IMR-90 (cell line): ENCODE measurements at regions not wholly inside any gene's neighbourhood (a gene's known extent, or its start where the extent isn't known, plus 50 kb on each side); places are given as distances from the start of the nearest gene placed in this dataset.

Source experiments
- ATAC-seq: fragments of 200-7000 bp; cut with Tn5 transposase; 2 replicates; pipeline ENCODE4 v1.9.1; 2020; ENCODE audit warnings: low read depth, mild to moderate bottlenecking, moderate library complexity
- BruUV-seq: library from RNA; stranded (reverse); fragments of 400-500 nt; replicated peaks from 2 replicates; lab custom pipeline; 2021; lab: Mats Ljungman, UMichigan
- CTCF ChIA-PET: fragments of 300-600 bp; formaldehyde crosslinking; extraction: SDS; loops from one replicate; lab custom pipeline; 2021; ENCODE audit warnings: antibody characterized with exemption; lab: Yijun Ruan, JAX
- POLR2A ChIA-PET: fragments of 300-600 bp; sonication (Branson Sonifier 250); formaldehyde crosslinking; loops from one replicate; lab custom pipeline; 2022; ENCODE audit warnings: antibody characterized with exemption; ENCODE audit not compliant: unreplicated experiment; lab: Charles Lee
- DNase-seq: peaks from one replicate; pipeline ENCODE4 v3.0.0; 2013
- H2AFZ ChIP-seq: replicated peaks from 2 replicates; pipeline ENCODE3; 2013; ENCODE audit warnings: low read length, mild to moderate bottlenecking; ENCODE audit not compliant: poor library complexity
- H2AK5ac ChIP-seq: 2 replicates; pipeline ENCODE4 v1.6.1; 2013; ENCODE audit warnings: low read depth, low read length, inconsistent platforms
- H2AK9ac ChIP-seq: replicated peaks from 2 replicates; pipeline ENCODE3; 2013; ENCODE audit warnings: mild to moderate bottlenecking, low read depth, low read length, moderate library complexity; ENCODE audit not compliant: poor library complexity
- H2BK120ac ChIP-seq: 2 replicates; pipeline ENCODE4 v1.6.1; 2013; ENCODE audit warnings: low read depth, low read length, inconsistent platforms
- H2BK15ac ChIP-seq: 3 replicates; pipeline ENCODE4 v1.6.1; 2013; ENCODE audit warnings: low read depth, low read length, inconsistent platforms
- H2BK20ac ChIP-seq: 2 replicates; pipeline ENCODE4 v1.6.1; 2013; ENCODE audit warnings: low read depth, mild to moderate bottlenecking, inconsistent platforms, low read length, moderate library complexity
- H2BK5ac ChIP-seq: 2 replicates; pipeline ENCODE4 v1.6.1; 2013; ENCODE audit warnings: mild to moderate bottlenecking, low read depth, low read length, inconsistent platforms; ENCODE audit not compliant: poor library complexity, severe bottlenecking
- H3K14ac ChIP-seq: replicated peaks from 2 replicates; pipeline ENCODE4 v1.6.1; 2013; ENCODE audit warnings: low read depth, low read length, inconsistent platforms
- H3K18ac ChIP-seq: 2 replicates; pipeline ENCODE4 v1.6.1; 2013; ENCODE audit warnings: low read depth, low read length, control low read depth
- H3K23ac ChIP-seq: 2 replicates; pipeline ENCODE4 v1.6.1; 2013; ENCODE audit warnings: low read depth, low read length, inconsistent platforms
- H3K27ac ChIP-seq: 2 replicates; pipeline ENCODE4 v1.5.1; 2013; ENCODE audit warnings: mild to moderate bottlenecking, control low read depth, low read length; ENCODE audit not compliant: insufficient read depth
- H3K27me3 ChIP-seq: 2 replicates; pipeline ENCODE4 v1.6.1; 2013; ENCODE audit warnings: low read length; ENCODE audit not compliant: control insufficient read depth, insufficient read depth
- H3K36me3 ChIP-seq: 2 replicates; pipeline ENCODE4 v1.6.1; 2013; ENCODE audit warnings: low read length, mixed read lengths; ENCODE audit not compliant: control insufficient read depth, insufficient read depth
- H3K4ac ChIP-seq: 2 replicates; pipeline ENCODE4 v1.6.1; 2013; ENCODE audit warnings: low read depth, low read length, inconsistent platforms
- H3K4me1 ChIP-seq: 2 replicates; pipeline ENCODE4 v1.6.1; 2013; ENCODE audit warnings: low read length, mixed read lengths; ENCODE audit not compliant: control insufficient read depth, insufficient read depth
- H3K4me2 ChIP-seq: 2 replicates; pipeline ENCODE4 v1.6.1; 2013; ENCODE audit warnings: low read depth, mild to moderate bottlenecking, control low read depth, low read length, moderate library complexity
- H3K4me3 ChIP-seq: 2 replicates; pipeline ENCODE4 v1.5.1; 2013; ENCODE audit warnings: low read depth, mild to moderate bottlenecking, control low read depth, low read length, moderate library complexity; ENCODE audit not compliant: insufficient read depth
- H3K56ac ChIP-seq: 2 replicates; pipeline ENCODE4 v1.6.1; 2013; ENCODE audit warnings: low read length, inconsistent platforms; ENCODE audit not compliant: insufficient read depth; ENCODE audit errors: extremely low read depth
- H3K79me1 ChIP-seq, 2 experiments: 2 replicates each; pipeline ENCODE4 v1.6.1; 2013; ENCODE audit warnings: low read length in 2 of 2, inconsistent platforms in 1 of 2, low read depth in 1 of 2
- H3K9ac ChIP-seq: 2 replicates; pipeline ENCODE4 v1.6.1; 2013; ENCODE audit warnings: low read depth, low read length, control low read depth
- H3K9me1 ChIP-seq: 2 replicates; pipeline ENCODE4 v1.6.1; 2013; ENCODE audit warnings: low read length, inconsistent platforms; ENCODE audit not compliant: insufficient read depth
- H3K9me3 ChIP-seq: 2 replicates; pipeline ENCODE4 v1.6.1; 2013; ENCODE audit warnings: low read length; ENCODE audit not compliant: control insufficient read depth, insufficient read depth
- H4K20me1 ChIP-seq: 2 replicates; pipeline ENCODE4 v1.6.1; 2013; ENCODE audit warnings: low read length, inconsistent platforms; ENCODE audit not compliant: insufficient read depth
- H4K5ac ChIP-seq: 2 replicates; pipeline ENCODE4 v1.6.1; 2013; ENCODE audit warnings: mild to moderate bottlenecking, low read depth, low read length, control low read depth
- H4K8ac ChIP-seq, 2 experiments: 2 replicates each; pipeline ENCODE4 v1.6.1; 2013; ENCODE audit warnings: low read depth in 2 of 2, low read length in 2 of 2, control low read depth in 1 of 2, inconsistent platforms in 1 of 2
- H4K91ac ChIP-seq: 2 replicates; pipeline ENCODE4 v1.6.1; 2013; ENCODE audit warnings: low read depth, low read length, inconsistent platforms; ENCODE audit not compliant: insufficient read depth
- CEBPB ChIP-seq: IDR thresholded peaks from 2 replicates; pipeline ENCODE4 v1.6.1; 2012; ENCODE audit warnings: low read depth, low read length, improper control_type of control experiment
- CHD1 ChIP-seq: IDR thresholded peaks from 2 replicates; pipeline ENCODE4 v1.6.1; 2012; ENCODE audit warnings: low read depth, low read length, improper control_type of control experiment
- CTCF ChIP-seq: conservative IDR thresholded peaks from 2 replicates; pipeline ENCODE4 v1.5.1; 2012; ENCODE audit warnings: mild to moderate bottlenecking, low read depth, low read length, improper control_type of control experiment
- FOS ChIP-seq: fragments of 150-350 bp; IDR thresholded peaks from 2 replicates; pipeline ENCODE4 v1.6.1; 2016; ENCODE audit warnings: low read depth, low read length
- MAFK ChIP-seq: IDR thresholded peaks from 2 replicates; pipeline ENCODE4 v1.6.1; 2012; ENCODE audit warnings: low read depth, low read length, improper control_type of control experiment
- MAZ ChIP-seq: IDR thresholded peaks from 2 replicates; pipeline ENCODE4 v1.6.1; 2012; ENCODE audit warnings: low read depth, mild to moderate bottlenecking, low read length, improper control_type of control experiment, moderate library complexity, borderline replicate concordance
- MXI1 ChIP-seq: IDR thresholded peaks from 2 replicates; pipeline ENCODE4 v1.6.1; 2012; ENCODE audit warnings: low read depth, mild to moderate bottlenecking, low read length, moderate library complexity, borderline replicate concordance
- POLR2A ChIP-seq: IDR thresholded peaks from 2 replicates; pipeline ENCODE4 v1.6.1; 2012; ENCODE audit warnings: mild to moderate bottlenecking, low read depth, low read length
- RAD21 ChIP-seq: IDR thresholded peaks from 2 replicates; pipeline ENCODE4 v1.6.1; 2012; ENCODE audit warnings: low read length, improper control_type of control experiment
- RCOR1 ChIP-seq: IDR thresholded peaks from 2 replicates; pipeline ENCODE4 v1.6.1; 2012; ENCODE audit warnings: mild to moderate bottlenecking, low read length, improper control_type of control experiment; ENCODE audit not compliant: insufficient replicate concordance
- RFX5 ChIP-seq: IDR thresholded peaks from 2 replicates; pipeline ENCODE4 v1.8.0; 2012; ENCODE audit warnings: low read depth, mild to moderate bottlenecking, low read length, moderate library complexity
- WGBS, 2 experiments: methylation state at CpG; one replicate each; pipeline versions ENCODE4 v1.1.5 to v1.1.7; 2013; ENCODE audit warnings: missing lambda C conversion rate in 2 of 2; ENCODE audit not compliant: insufficient read length in 1 of 2; ENCODE audit errors: extremely low coverage in 2 of 2; 5-methylcytosine and 5-hydroxymethylcytosine counted together
- dilution Hi-C: fragments of 300-500 bp; cut with HindIII; formaldehyde crosslinking; loops from one replicate; pipeline ENCODE4 v1.14.3; 2018; ENCODE audit warnings: low sequenced_read_pairs; ENCODE audit not compliant: unreplicated experiment
- in situ Hi-C: fragments of 300-500 bp; cut with MboI; formaldehyde crosslinking; loops from 3 replicates; pipeline ENCODE4 v1.14.3; 2019; ENCODE audit warnings: low sequenced_read_pairs, inconsistent platforms, mixed read lengths
- intact Hi-C: fragments of 100-400 bp; cut with micrococcal nuclease; formaldehyde crosslinking; loops from 2 replicates; pipeline ENCODE4 v1.10.0; 2022
- TF ChIP-seq, protein P1 (sequence below): fragments of 150-350 bp; IDR thresholded peaks from 2 replicates; pipeline ENCODE4 v1.6.1; 2016; ENCODE audit warnings: low read depth, mild to moderate bottlenecking, low read length, moderate library complexity, borderline replicate concordance

GRCh38 chr2:153546358-153546757 lies 67.8 kb upstream of the RPRM start:
- Histone ChIP-seq H4K20me1 (no peaks in the 10 kb centered on the region), H3K27ac (no peak overlapping the region), H2BK20ac (no peak overlapping the region), H3K36me3 (no peaks in the 10 kb centered on the region), H4K91ac (no peak overlapping the region), H2AK5ac (no peak overlapping the region), H3K23ac (no peak overlapping the region), H3K9ac (no peak overlapping the region), H2AK9ac (no peak overlapping the region), H3K27me3 (no peaks in the 10 kb centered on the region), H3K4me1 (no peaks in the 10 kb centered on the region), H4K5ac (no peak overlapping the region), H4K8ac (no peak overlapping the region), H3K79me1 (no peaks in the 10 kb centered on the region), H3K18ac (no peak overlapping the region), H3K56ac (no peak overlapping the region), H3K9me1 (no peaks in the 10 kb centered on the region), H3K4me2 (no peak overlapping the region), H3K4ac (no peak overlapping the region), H2BK15ac (no peak overlapping the region), H3K9me3 (peaks cover 11% of the 10 kb centered on the region), H2BK120ac (no peak overlapping the region), H2AFZ (no peak overlapping the region), H3K4me3 (no peak overlapping the region), H3K14ac (no peak overlapping the region), H2BK5ac (no peak overlapping the region)
- intact Hi-C loops (no loop called here), dilution Hi-C loops (no loop called here), in situ Hi-C loops (no loop called here)
- DNase-seq: no peak
- no CpG with 5 or more reads among the region's 2 CpGs for WGBS, 2 experiments
- POLR2A ChIA-PET: no interaction called here
- no peak for ATAC-seq
- BruUV-seq: no TSS peak
- TF ChIP-seq CEBPB: no peak
- TF ChIP-seq CHD1: no peak
- no peak for TF ChIP-seq CTCF
- no peak for TF ChIP-seq FOS
- no peak for TF ChIP-seq POLR2A
- TF ChIP-seq MAFK: no peak
- no peak for TF ChIP-seq MAZ
- TF ChIP-seq, protein P1, sequence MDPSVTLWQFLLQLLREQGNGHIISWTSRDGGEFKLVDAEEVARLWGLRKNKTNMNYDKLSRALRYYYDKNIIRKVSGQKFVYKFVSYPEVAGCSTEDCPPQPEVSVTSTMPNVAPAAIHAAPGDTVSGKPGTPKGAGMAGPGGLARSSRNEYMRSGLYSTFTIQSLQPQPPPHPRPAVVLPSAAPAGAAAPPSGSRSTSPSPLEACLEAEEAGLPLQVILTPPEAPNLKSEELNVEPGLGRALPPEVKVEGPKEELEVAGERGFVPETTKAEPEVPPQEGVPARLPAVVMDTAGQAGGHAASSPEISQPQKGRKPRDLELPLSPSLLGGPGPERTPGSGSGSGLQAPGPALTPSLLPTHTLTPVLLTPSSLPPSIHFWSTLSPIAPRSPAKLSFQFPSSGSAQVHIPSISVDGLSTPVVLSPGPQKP: no peak
- TF ChIP-seq RAD21: no peak
- no peak for TF ChIP-seq RCOR1
- TF ChIP-seq MXI1: no peak
- no peak for TF ChIP-seq RFX5
- CTCF ChIA-PET: no interaction called here
